Neural cell (in vitro differentiated cells): ENCODE measurements at regions not wholly inside any gene's neighbourhood (a gene's known extent, or its start where the extent isn't known, plus 50 kb on each side); places are given as distances from the start of the nearest gene placed in this dataset.

Source experiments
- H2AFZ ChIP-seq: fragments of 200-600, 300-800 bp; sonication (generic), shearing (Covaris generic); 2 replicates; pipeline ENCODE4 v1.6.0; 2014; ENCODE audit warnings: low read depth, mild to moderate bottlenecking, antibody characterized with exemption, low read length, moderate library complexity
- H3F3A ChIP-seq: fragments of 200-600 bp; shearing (Covaris generic); 2 replicates; pipeline ENCODE4 v1.6.1; 2016; ENCODE audit warnings: mild to moderate bottlenecking, moderate library complexity, mixed read lengths, antibody characterized with exemption, low read length; ENCODE audit not compliant: insufficient read depth, poor library complexity, severe bottlenecking
- H3K27ac ChIP-seq: fragments of 200-600, 300-800 bp; sonication (generic), shearing (Covaris generic); 2 replicates; pipeline ENCODE4 v1.5.1; 2014; ENCODE audit warnings: mild to moderate bottlenecking, low read length, moderate library complexity
- H3K27me3 ChIP-seq: fragments of 300-800, 200-600 bp; sonication (generic), shearing (Covaris generic); 2 replicates; pipeline ENCODE4 v1.6.0; 2014; ENCODE audit warnings: mild to moderate bottlenecking, low read depth, low read length, moderate library complexity; ENCODE audit not compliant: insufficient read depth
- H3K36me3 ChIP-seq: fragments of 300-800, 200-600 bp; sonication (generic), shearing (Covaris generic); 2 replicates; pipeline ENCODE4 v1.5.1; 2014; ENCODE audit warnings: mild to moderate bottlenecking, antibody characterized with exemption, low read length, moderate library complexity; ENCODE audit not compliant: insufficient read depth
- H3K4me2 ChIP-seq: fragments of 300-800, 200-600 bp; sonication (generic), shearing (Covaris generic); 2 replicates; pipeline ENCODE4 v1.6.0; 2014; ENCODE audit warnings: mild to moderate bottlenecking, low read length
- H3K4me3 ChIP-seq: fragments of 300-800, 200-600 bp; sonication (generic), shearing (Covaris generic); 2 replicates; pipeline ENCODE4 v1.5.1; 2014; ENCODE audit warnings: mild to moderate bottlenecking, low read length, moderate library complexity
- H3K79me2 ChIP-seq: fragments of 200-600 bp; shearing (Covaris generic); replicated peaks from 2 replicates; pipeline ENCODE4 v1.6.0; 2014; ENCODE audit warnings: mild to moderate bottlenecking, low read length, moderate library complexity; ENCODE audit not compliant: insufficient read depth
- H3K9ac ChIP-seq: fragments of 300-800, 200-600 bp; sonication (generic), shearing (Covaris generic); 2 replicates; pipeline ENCODE4 v1.6.1; 2016; ENCODE audit warnings: mild to moderate bottlenecking, low read length, mixed read lengths
- H3K9me2 ChIP-seq: fragments of 200-600 bp; shearing (Covaris generic); 2 replicates; pipeline ENCODE4 v1.6.1; 2016; ENCODE audit warnings: mild to moderate bottlenecking, low read length, mixed read lengths; ENCODE audit not compliant: insufficient read depth
- H3K9me3 ChIP-seq: fragments of 200-600, 300-800 bp; sonication (generic), shearing (Covaris generic); 2 replicates; pipeline ENCODE4 v1.6.1; 2016; ENCODE audit warnings: mild to moderate bottlenecking, mixed run types, low read length, moderate library complexity, mixed read lengths
- H4K20me1 ChIP-seq: fragments of 200-600 bp; shearing (Covaris generic); 2 replicates; pipeline ENCODE4 v1.6.1; 2016; ENCODE audit warnings: mild to moderate bottlenecking, mixed run types; ENCODE audit not compliant: insufficient read depth
- CTCF ChIP-seq: fragments of 450-650 bp; IDR thresholded peaks from 2 replicates; pipeline ENCODE4 v1.5.1; 2014; ENCODE audit warnings: antibody characterized with exemption, mild to moderate bottlenecking, moderate library complexity; ENCODE audit not compliant: poor library complexity, severe bottlenecking
- EP300 ChIP-seq: fragments of 450-650 bp; conservative IDR thresholded peaks from 2 replicates; pipeline ENCODE4 v1.6.1; 2014; ENCODE audit warnings: antibody characterized with exemption, mild to moderate bottlenecking, moderate library complexity; ENCODE audit not compliant: poor library complexity, severe bottlenecking
- EZH2 ChIP-seq: fragments of 200-600, 300-800 bp; shearing (Covaris generic), sonication (generic); IDR thresholded peaks from 2 replicates; pipeline ENCODE4 v1.6.1; 2014; ENCODE audit warnings: antibody characterized with exemption, low read length, borderline replicate concordance, mild to moderate bottlenecking; ENCODE audit not compliant: insufficient read depth, poor library complexity, severe bottlenecking
- MXI1 ChIP-seq: fragments of 450-650 bp; conservative IDR thresholded peaks from 2 replicates; pipeline ENCODE4 v1.6.1; 2014; ENCODE audit warnings: antibody characterized with exemption, mild to moderate bottlenecking; ENCODE audit not compliant: poor library complexity, severe bottlenecking
- POLR2AphosphoS5 ChIP-seq: IDR thresholded peaks from 2 replicates; pipeline ENCODE4 v1.6.1; 2012
- RAD21 ChIP-seq: fragments of 450-650 bp; conservative IDR thresholded peaks from 2 replicates; pipeline ENCODE4 v1.6.1; 2014; ENCODE audit warnings: antibody characterized with exemption, mild to moderate bottlenecking, moderate library complexity
- REST ChIP-seq: IDR thresholded peaks from 2 replicates; pipeline ENCODE4 v1.6.1; 2012; ENCODE audit warnings: borderline replicate concordance
- SMC3 ChIP-seq: fragments of 450-650 bp; conservative IDR thresholded peaks from 2 replicates; pipeline ENCODE4 v1.6.1; 2014; ENCODE audit warnings: antibody characterized with exemption, mild to moderate bottlenecking, moderate library complexity; ENCODE audit not compliant: poor library complexity
- TAF1 ChIP-seq: IDR thresholded peaks from 2 replicates; pipeline ENCODE4 v1.6.1; 2012; ENCODE audit warnings: low read depth

GRCh38 chr10:69721690-69722310 is 79.9 kb upstream of the COL13A1 start:
- H3K27ac ChIP-seq = no peak overlapping the region
- no peak overlapping the region for H3K9ac ChIP-seq
- no peak overlapping the region for H3K4me2 ChIP-seq
- H3K9me2 ChIP-seq = no peaks in the 10 kb centered on the region
- TF ChIP-seq REST = no peak
- TF ChIP-seq CTCF = no peak
- no peak for TF ChIP-seq SMC3
- TF ChIP-seq POLR2AphosphoS5 = no peak
- no peak for TF ChIP-seq MXI1
- H3F3A ChIP-seq = no peaks in the 10 kb centered on the region
- H3K4me3 ChIP-seq = no peak overlapping the region
- no peaks in the 10 kb centered on the region for H3K36me3 ChIP-seq
- H3K27me3 ChIP-seq = no peaks in the 10 kb centered on the region
- H4K20me1 ChIP-seq = no peaks in the 10 kb centered on the region
- H3K79me2 ChIP-seq = no peaks in the 10 kb centered on the region
- H2AFZ ChIP-seq = no peak overlapping the region
- no peaks in the 10 kb centered on the region for H3K9me3 ChIP-seq

- TF ChIP-seq TAF1 (no peak), POLR2AphosphoS5 (no peak), CTCF (no peak), EZH2 (no peak), RAD21 (no peak), MXI1 (no peak), SMC3 (no peak), REST (no peak), EP300 (no peak)
- H3K9me2 ChIP-seq = no peaks in the 10 kb centered on the region
- H3F3A ChIP-seq = no peaks in the 10 kb centered on the region
Observed at GRCh38 chr10:69723653-69724052, 78.1 kb upstream of the COL13A1 start.

More at GRCh38 chr10:69723653-69724052, 78.1 kb upstream of the COL13A1 start:
- no peaks in the 10 kb centered on the region for H3K36me3 ChIP-seq
- no peaks in the 10 kb centered on the region for H4K20me1 ChIP-seq
- no peaks in the 10 kb centered on the region for H3K27me3 ChIP-seq
- H3K4me3 ChIP-seq = no peak overlapping the region
- H3K4me2 ChIP-seq = no peak overlapping the region
- H3K9ac ChIP-seq = no peak overlapping the region
- no peaks in the 10 kb centered on the region for H3K79me2 ChIP-seq
- H3K9me3 ChIP-seq = no peaks in the 10 kb centered on the region
- no peak overlapping the region for H3K27ac ChIP-seq
- H2AFZ ChIP-seq = no peak overlapping the region
